HEK293 (cell line): ENCODE measurements at regions not wholly inside any gene's neighbourhood (a gene's known extent, or its start where the extent isn't known, plus 50 kb on each side); places are given as distances from the start of the nearest gene placed in this dataset.

Source experiments
- ZNF138 ChIP-seq: fragments of 450-650 bp; formaldehyde crosslinking; IDR thresholded peaks from 2 replicates; pipeline ENCODE4 v1.5.1; 2016; ENCODE audit warnings: missing biosample characterization, missing genetic modification characterization, borderline replicate concordance
- ZNF239 ChIP-seq: fragments of 450-650 bp; formaldehyde crosslinking; IDR thresholded peaks from 2 replicates; pipeline ENCODE4 v1.5.1; 2016; ENCODE audit warnings: missing biosample characterization, missing genetic modification characterization
- ZNF302 ChIP-seq: fragments of 450-650 bp; formaldehyde crosslinking; IDR thresholded peaks from 2 replicates; pipeline ENCODE4 v1.5.1; 2016; ENCODE audit warnings: missing biosample characterization, missing genetic modification characterization, low read depth
- ZNF624 ChIP-seq: fragments of 450-650 bp; formaldehyde crosslinking; IDR thresholded peaks from 2 replicates; pipeline ENCODE4 v1.5.1; 2017; ENCODE audit warnings: missing biosample characterization, missing genetic modification characterization
- ZNF777 ChIP-seq: fragments of 450-650 bp; formaldehyde crosslinking; IDR thresholded peaks from 2 replicates; pipeline ENCODE4 v1.5.1; 2017; ENCODE audit warnings: missing biosample characterization, missing genetic modification characterization, borderline replicate concordance
- TF ChIP-seq, protein P1 (sequence below): fragments of 450-650 bp; formaldehyde crosslinking; IDR thresholded peaks from 2 replicates; pipeline ENCODE4 v1.5.1; 2016; ENCODE audit warnings: missing biosample characterization, missing genetic modification characterization
- TF ChIP-seq, protein P2 (sequence below): fragments of 450-650 bp; formaldehyde crosslinking; IDR thresholded peaks from 2 replicates; pipeline ENCODE4 v1.5.1; 2016; ENCODE audit warnings: missing biosample characterization, missing genetic modification characterization
- TF ChIP-seq, protein P3 (sequence below): fragments of 450-650 bp; formaldehyde crosslinking; optimal IDR thresholded peaks from 2 replicates; pipeline ENCODE3; 2016; ENCODE audit warnings: missing biosample characterization, mild to moderate bottlenecking, missing genetic modification characterization
- TF ChIP-seq, protein P4 (sequence below): fragments of 450-650 bp; formaldehyde crosslinking; IDR thresholded peaks from 2 replicates; pipeline ENCODE4 v1.5.1; 2017; ENCODE audit warnings: missing biosample characterization, missing genetic modification characterization
- TF ChIP-seq, protein P5 (sequence below): fragments of 450-650 bp; formaldehyde crosslinking; IDR thresholded peaks from 2 replicates; pipeline ENCODE4 v1.5.1; 2016; ENCODE audit warnings: missing biosample characterization, missing genetic modification characterization

DNA sequence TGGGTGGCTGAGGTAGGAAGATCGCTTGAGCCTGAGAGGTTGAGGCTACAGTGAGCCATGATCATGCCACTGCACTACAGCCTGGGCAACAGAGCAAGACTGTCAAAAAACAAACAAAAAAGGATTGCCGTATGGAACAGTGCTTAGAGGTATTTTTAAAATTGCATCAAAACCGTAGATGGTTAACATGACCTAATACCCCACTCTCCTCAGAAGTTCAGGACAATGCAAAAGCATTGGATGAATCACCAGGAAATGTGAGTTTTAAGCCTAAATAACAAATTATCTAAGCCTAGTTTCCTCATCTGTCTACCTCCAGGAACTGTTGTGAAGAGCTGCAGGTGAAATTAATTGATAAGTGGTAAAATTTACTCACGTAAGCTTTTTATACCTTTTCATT is 123.8 kb upstream of the ID4 start:
- TF ChIP-seq, protein P1, sequence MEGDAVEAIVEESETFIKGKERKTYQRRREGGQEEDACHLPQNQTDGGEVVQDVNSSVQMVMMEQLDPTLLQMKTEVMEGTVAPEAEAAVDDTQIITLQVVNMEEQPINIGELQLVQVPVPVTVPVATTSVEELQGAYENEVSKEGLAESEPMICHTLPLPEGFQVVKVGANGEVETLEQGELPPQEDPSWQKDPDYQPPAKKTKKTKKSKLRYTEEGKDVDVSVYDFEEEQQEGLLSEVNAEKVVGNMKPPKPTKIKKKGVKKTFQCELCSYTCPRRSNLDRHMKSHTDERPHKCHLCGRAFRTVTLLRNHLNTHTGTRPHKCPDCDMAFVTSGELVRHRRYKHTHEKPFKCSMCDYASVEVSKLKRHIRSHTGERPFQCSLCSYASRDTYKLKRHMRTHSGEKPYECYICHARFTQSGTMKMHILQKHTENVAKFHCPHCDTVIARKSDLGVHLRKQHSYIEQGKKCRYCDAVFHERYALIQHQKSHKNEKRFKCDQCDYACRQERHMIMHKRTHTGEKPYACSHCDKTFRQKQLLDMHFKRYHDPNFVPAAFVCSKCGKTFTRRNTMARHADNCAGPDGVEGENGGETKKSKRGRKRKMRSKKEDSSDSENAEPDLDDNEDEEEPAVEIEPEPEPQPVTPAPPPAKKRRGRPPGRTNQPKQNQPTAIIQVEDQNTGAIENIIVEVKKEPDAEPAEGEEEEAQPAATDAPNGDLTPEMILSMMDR (tag by site-specific recombination): no peak
- TF ChIP-seq, protein P2, sequence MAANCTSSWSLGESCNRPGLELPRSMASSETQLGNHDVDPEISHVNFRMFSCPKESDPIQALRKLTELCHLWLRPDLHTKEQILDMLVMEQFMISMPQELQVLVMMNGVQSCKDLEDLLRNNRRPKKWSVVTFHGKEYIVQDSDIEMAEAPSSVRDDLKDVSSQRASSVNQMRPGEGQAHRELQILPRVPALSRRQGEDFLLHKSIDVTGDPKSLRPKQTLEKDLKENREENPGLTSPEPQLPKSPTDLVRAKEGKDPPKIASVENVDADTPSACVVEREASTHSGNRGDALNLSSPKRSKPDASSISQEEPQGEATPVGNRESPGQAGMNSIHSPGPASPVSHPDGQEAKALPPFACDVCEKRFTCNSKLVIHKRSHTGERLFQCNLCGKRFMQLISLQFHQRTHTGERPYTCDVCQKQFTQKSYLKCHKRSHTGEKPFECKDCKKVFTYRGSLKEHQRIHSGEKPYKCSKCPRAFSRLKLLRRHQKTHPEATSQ (tag by site-specific recombination): no peak
- TF ChIP-seq ZNF138 (tag by site-specific recombination) (no peak), ZNF624 (no peak), ZNF777 (no peak), ZNF239 (no peak), ZNF302 (no peak)
- TF ChIP-seq, protein P3, sequence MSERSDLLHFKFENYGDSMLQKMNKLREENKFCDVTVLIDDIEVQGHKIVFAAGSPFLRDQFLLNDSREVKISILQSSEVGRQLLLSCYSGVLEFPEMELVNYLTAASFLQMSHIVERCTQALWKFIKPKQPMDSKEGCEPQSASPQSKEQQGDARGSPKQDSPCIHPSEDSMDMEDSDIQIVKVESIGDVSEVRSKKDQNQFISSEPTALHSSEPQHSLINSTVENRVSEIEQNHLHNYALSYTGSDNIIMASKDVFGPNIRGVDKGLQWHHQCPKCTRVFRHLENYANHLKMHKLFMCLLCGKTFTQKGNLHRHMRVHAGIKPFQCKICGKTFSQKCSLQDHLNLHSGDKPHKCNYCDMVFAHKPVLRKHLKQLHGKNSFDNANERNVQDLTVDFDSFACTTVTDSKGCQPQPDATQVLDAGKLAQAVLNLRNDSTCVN (tag by site-specific recombination): no peak
- TF ChIP-seq, protein P4, sequence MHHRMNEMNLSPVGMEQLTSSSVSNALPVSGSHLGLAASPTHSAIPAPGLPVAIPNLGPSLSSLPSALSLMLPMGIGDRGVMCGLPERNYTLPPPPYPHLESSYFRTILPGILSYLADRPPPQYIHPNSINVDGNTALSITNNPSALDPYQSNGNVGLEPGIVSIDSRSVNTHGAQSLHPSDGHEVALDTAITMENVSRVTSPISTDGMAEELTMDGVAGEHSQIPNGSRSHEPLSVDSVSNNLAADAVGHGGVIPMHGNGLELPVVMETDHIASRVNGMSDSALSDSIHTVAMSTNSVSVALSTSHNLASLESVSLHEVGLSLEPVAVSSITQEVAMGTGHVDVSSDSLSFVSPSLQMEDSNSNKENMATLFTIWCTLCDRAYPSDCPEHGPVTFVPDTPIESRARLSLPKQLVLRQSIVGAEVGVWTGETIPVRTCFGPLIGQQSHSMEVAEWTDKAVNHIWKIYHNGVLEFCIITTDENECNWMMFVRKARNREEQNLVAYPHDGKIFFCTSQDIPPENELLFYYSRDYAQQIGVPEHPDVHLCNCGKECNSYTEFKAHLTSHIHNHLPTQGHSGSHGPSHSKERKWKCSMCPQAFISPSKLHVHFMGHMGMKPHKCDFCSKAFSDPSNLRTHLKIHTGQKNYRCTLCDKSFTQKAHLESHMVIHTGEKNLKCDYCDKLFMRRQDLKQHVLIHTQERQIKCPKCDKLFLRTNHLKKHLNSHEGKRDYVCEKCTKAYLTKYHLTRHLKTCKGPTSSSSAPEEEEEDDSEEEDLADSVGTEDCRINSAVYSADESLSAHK (tag by site-specific recombination): no peak
- TF ChIP-seq, protein P5, sequence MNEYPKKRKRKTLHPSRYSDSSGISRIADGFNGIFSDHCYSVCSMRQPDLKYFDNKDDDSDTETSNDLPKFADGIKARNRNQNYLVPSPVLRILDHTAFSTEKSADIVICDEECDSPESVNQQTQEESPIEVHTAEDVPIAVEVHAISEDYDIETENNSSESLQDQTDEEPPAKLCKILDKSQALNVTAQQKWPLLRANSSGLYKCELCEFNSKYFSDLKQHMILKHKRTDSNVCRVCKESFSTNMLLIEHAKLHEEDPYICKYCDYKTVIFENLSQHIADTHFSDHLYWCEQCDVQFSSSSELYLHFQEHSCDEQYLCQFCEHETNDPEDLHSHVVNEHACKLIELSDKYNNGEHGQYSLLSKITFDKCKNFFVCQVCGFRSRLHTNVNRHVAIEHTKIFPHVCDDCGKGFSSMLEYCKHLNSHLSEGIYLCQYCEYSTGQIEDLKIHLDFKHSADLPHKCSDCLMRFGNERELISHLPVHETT (tag by site-specific recombination): no peak
